ENCODE measurements at regions not wholly inside any gene's neighbourhood (a gene's known extent, or its start where the extent isn't known, plus 50 kb on each side); places are given as distances from the start of the nearest gene placed in this dataset.

- Mint-ChIP-seq H3K27ac (no peak overlapping the region), H3K4me1 (ENCODE audit: low read depth) (no peaks in the 10 kb centered on the region), H3K27me3 (no peaks in the 10 kb centered on the region), H3K9me3 (peaks cover 5% of the 10 kb centered on the region), H3K4me3 (no peak overlapping the region), H3K36me3 (no peaks in the 10 kb centered on the region)
- POLR2A ChIA-PET: no interaction called here
- CTCF ChIA-PET: no interaction called here
- no peak for DNase-seq
- intact Hi-C loops (cut with micrococcal nuclease): no loop called here
Measured at GRCh38 chr13:90700340-90700739, 647.1 kb upstream of the MIR17HG start.

- H3K27ac Mint-ChIP-seq: no peak overlapping the region
- no peak for DNase-seq
- no peak overlapping the region for H3K4me3 Mint-ChIP-seq
- no peaks in the 10 kb centered on the region for H3K27me3 Mint-ChIP-seq
- H3K9me3 Mint-ChIP-seq: peaks cover 5% of the 10 kb centered on the region
- H3K4me1 Mint-ChIP-seq (ENCODE audit: low read depth): no peaks in the 10 kb centered on the region
- intact Hi-C loops (cut with micrococcal nuclease): no loop called here
- H3K36me3 Mint-ChIP-seq: no peaks in the 10 kb centered on the region
- ChIA-PET POLR2A (no interaction called here), CTCF (no interaction called here)
Measured at GRCh38 chr13:90701264-90701663, 646.2 kb upstream of the MIR17HG start.

GRCh38 chr13:90702050-90702449 is 645.4 kb upstream of the MIR17HG start:
- ChIA-PET CTCF (no interaction called here), POLR2A (no interaction called here)
- DNase-seq: no peak
- intact Hi-C loops (cut with micrococcal nuclease): no loop called here
- Mint-ChIP-seq H3K4me3 (no peak overlapping the region), H3K27me3 (no peaks in the 10 kb centered on the region), H3K9me3 (peaks cover 5% of the 10 kb centered on the region), H3K4me1 (ENCODE audit: low read depth) (no peaks in the 10 kb centered on the region), H3K36me3 (no peaks in the 10 kb centered on the region), H3K27ac (no peak overlapping the region)

GRCh38 chr13:90706631-90707030 is 640.9 kb upstream of the MIR17HG start:
- Mint-ChIP-seq H3K9me3 (peaks cover 5% of the 10 kb centered on the region), H3K36me3 (no peaks in the 10 kb centered on the region), H3K27me3 (no peaks in the 10 kb centered on the region), H3K4me3 (no peak overlapping the region), H3K27ac (no peak overlapping the region), H3K4me1 (ENCODE audit: low read depth) (no peaks in the 10 kb centered on the region)
- ChIA-PET CTCF (no interaction called here), POLR2A (no interaction called here)
- intact Hi-C loops (cut with micrococcal nuclease): no loop called here
- DNase-seq: no peak

GRCh38 chr13:90708128-90708527 is 639.4 kb upstream of the MIR17HG start:
- H3K27me3 Mint-ChIP-seq: no peaks in the 10 kb centered on the region
- POLR2A ChIA-PET: no interaction called here
- DNase-seq: no peak
- CTCF ChIA-PET: no interaction called here
- H3K4me3 Mint-ChIP-seq: no peak overlapping the region
- H3K27ac Mint-ChIP-seq: no peak overlapping the region
- no peaks in the 10 kb centered on the region for H3K4me1 Mint-ChIP-seq (ENCODE audit: low read depth)
- H3K9me3 Mint-ChIP-seq: peaks cover 2% of the 10 kb centered on the region
- no peaks in the 10 kb centered on the region for H3K36me3 Mint-ChIP-seq
- intact Hi-C loops (cut with micrococcal nuclease): no loop called here

- Mint-ChIP-seq H3K9me3 (peaks cover 2% of the 10 kb centered on the region), H3K27me3 (no peaks in the 10 kb centered on the region), H3K4me1 (ENCODE audit: low read depth) (no peaks in the 10 kb centered on the region), H3K36me3 (no peaks in the 10 kb centered on the region), H3K4me3 (no peak overlapping the region), H3K27ac (no peak overlapping the region)
- ChIA-PET POLR2A (no interaction called here), CTCF (no interaction called here)
- no peak for DNase-seq
- intact Hi-C loops (cut with micrococcal nuclease): no loop called here
Measured at GRCh38 chr13:90709319-90709718, 638.2 kb upstream of the MIR17HG start.

DNA sequence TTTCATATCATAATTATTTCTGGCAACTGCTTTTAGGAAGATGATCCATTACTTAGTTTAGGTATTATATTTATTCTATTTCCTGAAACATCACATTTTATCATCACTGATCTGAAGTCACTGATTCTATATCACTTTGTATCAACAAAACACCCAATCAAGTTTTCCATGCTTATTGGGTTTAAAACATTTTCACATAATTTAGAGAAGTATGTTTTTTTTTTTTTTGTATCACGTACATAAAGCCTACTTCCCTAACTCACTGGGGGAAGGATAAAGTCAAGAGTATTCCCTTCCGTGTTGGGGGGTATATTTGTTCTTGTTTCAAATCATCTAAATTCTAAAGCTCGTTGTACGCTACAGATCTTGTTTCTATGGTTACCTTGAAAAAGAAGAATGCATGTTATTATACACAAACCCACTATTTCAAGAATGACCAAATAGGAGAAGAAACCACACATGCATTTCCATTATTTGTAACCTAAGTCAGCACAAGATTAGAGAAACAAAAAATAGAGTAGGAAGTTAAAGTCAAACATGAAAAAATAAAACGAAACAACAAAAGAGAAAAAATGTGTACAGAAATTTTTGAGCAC is 637.2 kb upstream of the MIR17HG start:
- Mint-ChIP-seq H3K4me1 (ENCODE audit: low read depth) (no peaks in the 10 kb centered on the region), H3K27ac (no peak overlapping the region), H3K9me3 (no peaks in the 10 kb centered on the region), H3K27me3 (no peaks in the 10 kb centered on the region), H3K4me3 (no peak overlapping the region), H3K36me3 (no peaks in the 10 kb centered on the region)
- ChIA-PET POLR2A (no interaction called here), CTCF (no interaction called here)
- intact Hi-C loops (cut with micrococcal nuclease): no loop called here
- DNase-seq: no peak

- Mint-ChIP-seq H3K36me3 (no peaks in the 10 kb centered on the region), H3K9me3 (peaks cover 5% of the 10 kb centered on the region), H3K4me1 (ENCODE audit: low read depth) (no peaks in the 10 kb centered on the region), H3K27ac (no peak overlapping the region), H3K4me3 (no peak overlapping the region), H3K27me3 (no peaks in the 10 kb centered on the region)
- ChIA-PET POLR2A (no interaction called here), CTCF (no interaction called here)
- intact Hi-C loops (cut with micrococcal nuclease): no loop called here
- no peak for DNase-seq
Measured at GRCh38 chr13:90713441-90714133, 633.9 kb upstream of the MIR17HG start.

DNA sequence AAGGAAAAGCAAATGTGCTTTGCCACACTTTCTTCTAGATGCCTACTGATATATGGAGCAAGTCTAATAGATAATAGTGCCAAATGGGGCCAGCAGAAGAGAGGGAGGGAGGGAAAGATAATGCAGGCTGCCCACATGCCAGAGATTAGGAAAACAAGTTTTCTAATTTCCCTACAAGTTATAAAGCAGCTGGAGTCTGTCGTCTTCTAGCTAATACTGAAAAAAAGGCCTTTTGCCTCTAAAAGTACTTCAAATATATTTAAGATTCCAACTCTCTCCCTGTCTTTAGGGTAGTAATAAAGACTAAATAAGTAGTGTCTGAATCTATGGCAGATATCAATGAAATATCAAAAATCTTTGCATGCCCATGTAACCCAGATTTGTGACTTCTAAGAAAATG is 632.0 kb upstream of the MIR17HG start:
- DNase-seq: no peak
- Mint-ChIP-seq H3K27me3 (no peaks in the 10 kb centered on the region), H3K4me3 (no peak overlapping the region), H3K9me3 (peaks cover 9% of the 10 kb centered on the region), H3K4me1 (ENCODE audit: low read depth) (no peaks in the 10 kb centered on the region), H3K27ac (no peak overlapping the region), H3K36me3 (no peaks in the 10 kb centered on the region)
- intact Hi-C loops (cut with micrococcal nuclease): no loop called here
- ChIA-PET CTCF (no interaction called here), POLR2A (no interaction called here)

DNA sequence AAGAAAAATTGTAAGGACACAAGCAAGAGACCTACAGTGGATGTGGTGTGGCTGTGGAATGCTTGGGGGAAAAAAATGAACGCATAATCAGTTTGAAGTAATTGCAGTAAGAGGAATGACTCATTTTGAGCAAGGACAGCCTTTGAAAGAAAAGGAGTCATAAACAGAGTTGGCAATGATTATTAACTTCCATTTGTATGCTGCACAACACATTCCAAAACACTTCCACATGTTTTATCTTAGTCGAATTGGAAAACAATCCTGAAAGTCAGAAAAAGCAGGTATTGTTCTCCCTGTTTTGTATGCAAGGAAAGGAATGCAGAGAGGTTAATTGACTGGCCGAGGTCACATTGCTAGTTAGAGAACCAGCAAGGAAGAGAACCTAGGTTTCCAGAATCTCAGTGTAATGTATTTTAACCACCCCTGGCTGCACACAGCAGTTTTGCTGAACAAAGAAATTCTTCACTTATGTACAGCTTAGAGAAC is 630.0 kb upstream of the MIR17HG start:
- Mint-ChIP-seq H3K36me3 (no peaks in the 10 kb centered on the region), H3K9me3 (peaks cover 15% of the 10 kb centered on the region), H3K4me3 (no peak overlapping the region), H3K27me3 (no peaks in the 10 kb centered on the region), H3K27ac (no peak overlapping the region), H3K4me1 (ENCODE audit: low read depth) (no peaks in the 10 kb centered on the region)
- ChIA-PET POLR2A (no interaction called here), CTCF (interaction anchor here (0.6 kb wide), 1 partner anchor 1317 kb away, joined by 3 read pairs; no protein-coding TSS in a partner anchor)
- intact Hi-C loops (cut with micrococcal nuclease): no loop called here
- no peak for DNase-seq

DNA sequence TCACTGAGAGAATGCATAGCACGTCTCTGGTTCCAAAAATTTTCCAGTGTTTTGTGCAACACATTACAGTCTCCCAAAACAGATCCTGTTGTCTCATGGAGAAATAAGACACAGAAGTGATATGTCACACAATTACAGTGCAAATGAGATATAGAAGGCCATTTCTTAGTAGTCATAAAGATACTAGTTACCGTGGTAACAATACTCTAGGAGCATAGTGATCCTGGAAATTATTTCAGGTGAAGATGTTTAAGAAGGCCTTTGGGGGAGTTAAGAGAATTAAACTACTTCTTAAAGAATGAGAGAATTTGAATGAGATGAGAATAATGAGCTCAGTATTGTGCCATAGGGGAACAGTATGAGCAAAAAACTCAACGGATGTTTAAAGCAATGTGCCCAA is 628.0 kb upstream of the MIR17HG start:
- no peak for DNase-seq
- Mint-ChIP-seq H3K9me3 (peaks cover 15% of the 10 kb centered on the region), H3K4me1 (ENCODE audit: low read depth) (no peaks in the 10 kb centered on the region), H3K4me3 (no peak overlapping the region), H3K27ac (no peak overlapping the region), H3K27me3 (no peaks in the 10 kb centered on the region), H3K36me3 (no peaks in the 10 kb centered on the region)
- CTCF ChIA-PET: no interaction called here
- intact Hi-C loops (cut with micrococcal nuclease): no loop called here
- POLR2A ChIA-PET: no interaction called here

GRCh38 chr13:90721937-90722336 is 625.5 kb upstream of the MIR17HG start:
- ChIA-PET CTCF (no interaction called here), POLR2A (no interaction called here)
- Mint-ChIP-seq H3K4me3 (no peak overlapping the region), H3K36me3 (no peaks in the 10 kb centered on the region), H3K4me1 (ENCODE audit: low read depth) (no peaks in the 10 kb centered on the region), H3K27me3 (no peaks in the 10 kb centered on the region), H3K27ac (no peak overlapping the region), H3K9me3 (peaks cover 18% of the 10 kb centered on the region)
- no peak for DNase-seq
- intact Hi-C loops (cut with micrococcal nuclease): no loop called here

- CTCF ChIA-PET: no interaction called here
- no peaks in the 10 kb centered on the region for H3K36me3 Mint-ChIP-seq
Measured at GRCh38 chr13:90723381-90723780, 624.1 kb upstream of the MIR17HG start.

More at GRCh38 chr13:90723381-90723780, 624.1 kb upstream of the MIR17HG start:
- Mint-ChIP-seq H3K27ac (no peak overlapping the region), H3K27me3 (no peaks in the 10 kb centered on the region), H3K9me3 (peaks cover 15% of the 10 kb centered on the region), H3K4me3 (no peak overlapping the region), H3K4me1 (ENCODE audit: low read depth) (no peaks in the 10 kb centered on the region)
- intact Hi-C loops (cut with micrococcal nuclease): no loop called here
- POLR2A ChIA-PET: no interaction called here
- DNase-seq: no peak
